Smooth muscle cell (in vitro differentiated cells): ENCODE measurements at regions not wholly inside any gene's neighbourhood (a gene's known extent, or its start where the extent isn't known, plus 50 kb on each side); places are given as distances from the start of the nearest gene placed in this dataset.

Experiments
- DNase-seq: peaks from one replicate; lab custom pipeline; 2025; ENCODE audit not compliant: unreplicated experiment; lab: John Stamatoyannopoulos, UW
- H2AFZ ChIP-seq: fragments of 200-600 bp; sonication (generic); 2 replicates; pipeline ENCODE4 v1.6.0; 2016; ENCODE audit warnings: antibody characterized with exemption, low read depth, mild to moderate bottlenecking
- H3F3A ChIP-seq: fragments of 200-600 bp; sonication (generic); 2 replicates; pipeline ENCODE4 v1.6.0; 2017; ENCODE audit warnings: antibody characterized with exemption, low read depth
- H3K27ac ChIP-seq: fragments of 200-600 bp; sonication (generic); 2 replicates; pipeline ENCODE4 v1.5.1; 2016; ENCODE audit warnings: low read depth, mild to moderate bottlenecking
- H3K27me3 ChIP-seq: fragments of 200-600 bp; sonication (generic); 2 replicates; pipeline ENCODE4 v1.6.1; 2016; ENCODE audit warnings: low read depth, mild to moderate bottlenecking
- H3K36me3 ChIP-seq: fragments of 200-600 bp; sonication (generic); 2 replicates; pipeline ENCODE4 v1.5.1; 2016; ENCODE audit warnings: low read depth
- H3K4me1 ChIP-seq: fragments of 200-600 bp; sonication (generic); 2 replicates; pipeline ENCODE4 v1.5.1; 2016; ENCODE audit warnings: low read depth
- H3K4me2 ChIP-seq: fragments of 200-600 bp; sonication (generic); 2 replicates; pipeline ENCODE4 v1.6.0; 2016; ENCODE audit warnings: mild to moderate bottlenecking
- H3K4me3 ChIP-seq: fragments of 200-600 bp; sonication (generic); 2 replicates; pipeline ENCODE4 v1.5.1; 2016; ENCODE audit warnings: mild to moderate bottlenecking
- H3K79me2 ChIP-seq: fragments of 200-600 bp; sonication (generic); 2 replicates; pipeline ENCODE4 v1.6.0; 2016; ENCODE audit warnings: low read depth, mild to moderate bottlenecking
- H3K9ac ChIP-seq: fragments of 200-600 bp; sonication (generic); 2 replicates; pipeline ENCODE4 v1.6.0; 2016; ENCODE audit warnings: low read depth
- H3K9me3 ChIP-seq: fragments of 200-600 bp; sonication (generic); replicated peaks from 2 replicates; pipeline ENCODE4 v1.5.1; 2016; ENCODE audit warnings: low read depth
- H4K20me1 ChIP-seq: fragments of 200-600 bp; sonication (generic); 2 replicates; pipeline ENCODE4 v1.6.0; 2016; ENCODE audit warnings: low read depth
- CTCF ChIP-seq: fragments of 200-600 bp; sonication (generic); IDR thresholded peaks from 2 replicates; pipeline ENCODE4 v1.5.1; 2017; ENCODE audit warnings: borderline replicate concordance, mild to moderate bottlenecking, antibody characterized with exemption; ENCODE audit not compliant: insufficient read depth, poor library complexity, severe bottlenecking
- WGBS: methylation state at CpG from one replicate; pipeline ENCODE4 v1.1.7; 2016; ENCODE audit warnings: low lambda C conversion rate; 5-methylcytosine and 5-hydroxymethylcytosine counted together

- H3K4me3 ChIP-seq = no peak overlapping the region
- H3K27me3 ChIP-seq = no peaks in the 10 kb centered on the region
- WGBS = 93% methylated on average over 4 of the region's 4 CpGs
- H3K79me2 ChIP-seq = no peaks in the 10 kb centered on the region
- H4K20me1 ChIP-seq = no peaks in the 10 kb centered on the region
- H3K9me3 ChIP-seq = no peaks in the 10 kb centered on the region
- H3K4me2 ChIP-seq = no peak overlapping the region
- H3F3A ChIP-seq = no peaks in the 10 kb centered on the region
- TF ChIP-seq CTCF = no peak
- H2AFZ ChIP-seq = no peak overlapping the region
- DNase-seq = no peak
- H3K9ac ChIP-seq = no peak overlapping the region
- H3K36me3 ChIP-seq = no peaks in the 10 kb centered on the region
- H3K27ac ChIP-seq = no peak overlapping the region
- no peaks in the 10 kb centered on the region for H3K4me1 ChIP-seq
These were observed 99.1 kb downstream of the ARL4A start for GRCh38 chr7:12786494-12786893.

- Histone ChIP-seq H3K4me2 (no peak overlapping the region), H3K79me2 (no peaks in the 10 kb centered on the region), H3K9me3 (no peaks in the 10 kb centered on the region), H3K9ac (no peak overlapping the region), H3F3A (no peaks in the 10 kb centered on the region), H3K36me3 (no peaks in the 10 kb centered on the region), H3K4me3 (no peak overlapping the region), H2AFZ (no peak overlapping the region), H3K27ac (no peak overlapping the region), H3K4me1 (no peaks in the 10 kb centered on the region), H4K20me1 (no peaks in the 10 kb centered on the region), H3K27me3 (no peaks in the 10 kb centered on the region)
- no peak for TF ChIP-seq CTCF
- WGBS = 86% methylated on average over 2 of the region's 2 CpGs
- no peak for DNase-seq
These were observed 100.7 kb downstream of the ARL4A start for GRCh38 chr7:12788171-12788570.

- 87% methylated on average over 4 of the region's 4 CpGs for WGBS
- Histone ChIP-seq H3K9me3 (no peaks in the 10 kb centered on the region), H3K4me1 (no peaks in the 10 kb centered on the region), H3K36me3 (no peaks in the 10 kb centered on the region), H4K20me1 (no peaks in the 10 kb centered on the region), H3F3A (no peaks in the 10 kb centered on the region), H3K27ac (no peak overlapping the region), H3K79me2 (no peaks in the 10 kb centered on the region), H3K27me3 (no peaks in the 10 kb centered on the region), H2AFZ (no peak overlapping the region), H3K4me3 (no peak overlapping the region), H3K4me2 (no peak overlapping the region), H3K9ac (no peak overlapping the region)
- no peak for DNase-seq
- TF ChIP-seq CTCF = no peak
These were observed 101.2 kb downstream of the ARL4A start for GRCh38 chr7:12788591-12788990.

- H3K4me3 ChIP-seq = no peak overlapping the region
- no peak overlapping the region for H3K4me2 ChIP-seq
- H3K79me2 ChIP-seq = no peaks in the 10 kb centered on the region
- H3K4me1 ChIP-seq = peaks cover 7% of the 10 kb centered on the region
- DNase-seq = no peak
- H3K27me3 ChIP-seq = no peaks in the 10 kb centered on the region
- H4K20me1 ChIP-seq = no peaks in the 10 kb centered on the region
- no peak overlapping the region for H3K27ac ChIP-seq
- no peak overlapping the region for H3K9ac ChIP-seq
- H3K9me3 ChIP-seq = no peaks in the 10 kb centered on the region
- no peak overlapping the region for H2AFZ ChIP-seq
- no peaks in the 10 kb centered on the region for H3F3A ChIP-seq
- 79% methylated on average over 3 of the region's 3 CpGs for WGBS
- H3K36me3 ChIP-seq = no peaks in the 10 kb centered on the region
- no peak for TF ChIP-seq CTCF
These were observed 107.4 kb downstream of the ARL4A start for GRCh38 chr7:12794722-12795302.
